ENCODE measurements at regions not wholly inside any gene's neighbourhood (a gene's known extent, or its start where the extent isn't known, plus 50 kb on each side); places are given as distances from the start of the nearest gene placed in this dataset.

GRCh38 chr16:52727849-52728248 is 180.9 kb upstream of the TOX3 start:
- no peaks in the 10 kb centered on the region for H3K27me3 ChIP-seq
- H3K36me3 ChIP-seq = no peaks in the 10 kb centered on the region
- no peak overlapping the region for H3K27ac ChIP-seq
- TF ChIP-seq EP300 (IDR thresholded peaks at IDR 0.05) (no peak), CTCF (IDR thresholded peaks at IDR 0.05) (no peak), POLR2A (IDR thresholded peaks at IDR 0.05) (no peak)
- DNase-seq (ENCODE audit: low spot score in 2 of 2) = no peak
- no peak overlapping the region for H3K4me3 ChIP-seq
- WGBS, 2 donors = 55 to 63% methylated on average over 4 of the region's 4 CpGs
- no peaks in the 10 kb centered on the region for H3K4me1 ChIP-seq
- no peaks in the 10 kb centered on the region for H3K9me3 ChIP-seq

- no peaks in the 10 kb centered on the region for H3K9me3 ChIP-seq
- no peaks in the 10 kb centered on the region for H3K27me3 ChIP-seq
- no peak overlapping the region for H3K27ac ChIP-seq
- no peak overlapping the region for H3K4me3 ChIP-seq
- no peak for DNase-seq (ENCODE audit: low spot score in 2 of 2)
- WGBS, 2 donors = 42 to 63% methylated on average over 2 of the region's 2 CpGs
- H3K36me3 ChIP-seq = no peaks in the 10 kb centered on the region
- no peaks in the 10 kb centered on the region for H3K4me1 ChIP-seq
- TF ChIP-seq CTCF (IDR thresholded peaks at IDR 0.05) (no peak), EP300 (IDR thresholded peaks at IDR 0.05) (no peak), POLR2A (IDR thresholded peaks at IDR 0.05) (no peak)
These were observed 180.5 kb upstream of the TOX3 start for GRCh38 chr16:52727441-52727840.

GRCh38 chr16:52725461-52725860 is 178.5 kb upstream of the TOX3 start:
- H3K9me3 ChIP-seq = no peaks in the 10 kb centered on the region
- 92 to 94% methylated on average over 1 of the region's 1 CpG for WGBS, 2 donors
- no peaks in the 10 kb centered on the region for H3K27me3 ChIP-seq
- H3K36me3 ChIP-seq = no peaks in the 10 kb centered on the region
- no peak for DNase-seq (ENCODE audit: low spot score in 2 of 2)
- TF ChIP-seq POLR2A (IDR thresholded peaks at IDR 0.05) (no peak), CTCF (IDR thresholded peaks at IDR 0.05) (no peak), EP300 (IDR thresholded peaks at IDR 0.05) (no peak)
- H3K27ac ChIP-seq = no peak overlapping the region
- H3K4me3 ChIP-seq = no peak overlapping the region
- H3K4me1 ChIP-seq = no peaks in the 10 kb centered on the region

GRCh38 chr16:52725043-52725442 is 178.1 kb upstream of the TOX3 start:
- no peaks in the 10 kb centered on the region for H3K9me3 ChIP-seq
- no peak overlapping the region for H3K4me3 ChIP-seq
- TF ChIP-seq EP300 (IDR thresholded peaks at IDR 0.05) (no peak), CTCF (IDR thresholded peaks at IDR 0.05) (no peak), POLR2A (IDR thresholded peaks at IDR 0.05) (no peak)
- no peaks in the 10 kb centered on the region for H3K36me3 ChIP-seq
- WGBS, 2 donors = 81 to 83% methylated on average over 3 of the region's 3 CpGs
- H3K27me3 ChIP-seq = no peaks in the 10 kb centered on the region
- H3K4me1 ChIP-seq = no peaks in the 10 kb centered on the region
- H3K27ac ChIP-seq = no peak overlapping the region
- no peak for DNase-seq (ENCODE audit: low spot score in 2 of 2)

- Histone ChIP-seq H3K9me3 (no peaks in the 10 kb centered on the region), H3K4me1 (no peaks in the 10 kb centered on the region), H3K27ac (no peak overlapping the region), H3K4me3 (no peak overlapping the region), H3K36me3 (no peaks in the 10 kb centered on the region), H3K27me3 (no peaks in the 10 kb centered on the region)
- no peak for TF ChIP-seq CTCF (IDR thresholded peaks at IDR 0.05)
- no peak for TF ChIP-seq EP300 (IDR thresholded peaks at IDR 0.05)
- TF ChIP-seq POLR2A (IDR thresholded peaks at IDR 0.05) = no peak
- no peak for DNase-seq (ENCODE audit: low spot score in 2 of 2)
- WGBS, 2 donors = 41 to 42% methylated on average over 6 of the region's 6 CpGs
These were observed 174.4 kb upstream of the TOX3 start for GRCh38 chr16:52721331-52721730.

Measured in tibial nerve (tissue), 4 donors.